HG03460 (cell line): ENCODE measurements at regions not wholly inside any gene's neighbourhood (a gene's known extent, or its start where the extent isn't known, plus 50 kb on each side); places are given as distances from the start of the nearest gene placed in this dataset.

ENCODE experiments used
- ATAC-seq: cut with Tn5 transposase; IDR thresholded peaks from one replicate; pipeline ENCODE4 v1.9.1; 2021; ENCODE audit not compliant: unreplicated experiment

- no peak for ATAC-seq
These were observed 351.1 kb downstream of the BUD13 start for GRCh38 chr11:116421529-116422185.

- ATAC-seq: no peak
These were observed 351.8 kb downstream of the BUD13 start for GRCh38 chr11:116420770-116421528.

DNA sequence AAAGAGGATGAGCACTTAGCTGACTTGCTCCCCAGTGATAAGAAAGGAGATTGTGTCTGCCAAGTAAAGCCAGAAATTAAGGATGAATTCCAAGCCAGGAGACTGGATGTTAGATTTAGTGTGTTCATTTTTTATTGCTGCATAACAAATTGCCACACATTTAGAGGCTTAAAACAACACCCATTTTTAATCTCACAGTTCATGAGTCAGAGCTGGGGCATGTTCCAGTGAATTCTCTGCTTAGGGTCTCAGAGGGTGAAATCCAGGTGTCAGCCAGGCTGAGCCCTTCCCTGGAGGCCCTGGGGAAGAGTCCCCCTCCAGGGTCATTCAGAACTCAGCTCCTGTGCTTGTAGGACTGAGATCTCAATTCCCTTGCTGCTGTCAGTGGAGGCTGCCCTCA lies 352.8 kb downstream of the BUD13 start:
- ATAC-seq: no peak

GRCh38 chr11:116418388-116419041 lies 354.3 kb downstream of the BUD13 start:
- no peak for ATAC-seq

DNA sequence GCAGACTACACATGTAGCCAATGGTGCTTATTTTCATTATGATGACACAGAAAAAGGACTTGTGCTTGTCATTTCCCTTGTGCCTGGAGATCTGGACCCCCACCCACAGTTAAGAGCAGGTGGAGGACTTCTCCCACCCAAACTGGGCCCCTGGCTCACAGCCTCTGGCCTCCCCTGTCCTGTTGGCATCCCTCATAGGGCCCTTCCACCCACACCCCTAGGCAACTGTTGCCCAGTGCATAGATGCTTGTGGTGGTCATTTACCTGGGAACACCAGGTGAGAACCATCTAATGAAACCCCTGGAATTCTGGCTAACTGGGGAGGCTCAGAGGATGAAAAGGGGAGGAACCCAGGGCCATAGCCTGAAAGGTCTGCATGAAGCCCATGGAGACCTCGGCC lies 355.9 kb downstream of the BUD13 start:
- no peak for ATAC-seq

- no peak for ATAC-seq
These were observed 357.7 kb downstream of the BUD13 start for GRCh38 chr11:116415095-116415494.

DNA sequence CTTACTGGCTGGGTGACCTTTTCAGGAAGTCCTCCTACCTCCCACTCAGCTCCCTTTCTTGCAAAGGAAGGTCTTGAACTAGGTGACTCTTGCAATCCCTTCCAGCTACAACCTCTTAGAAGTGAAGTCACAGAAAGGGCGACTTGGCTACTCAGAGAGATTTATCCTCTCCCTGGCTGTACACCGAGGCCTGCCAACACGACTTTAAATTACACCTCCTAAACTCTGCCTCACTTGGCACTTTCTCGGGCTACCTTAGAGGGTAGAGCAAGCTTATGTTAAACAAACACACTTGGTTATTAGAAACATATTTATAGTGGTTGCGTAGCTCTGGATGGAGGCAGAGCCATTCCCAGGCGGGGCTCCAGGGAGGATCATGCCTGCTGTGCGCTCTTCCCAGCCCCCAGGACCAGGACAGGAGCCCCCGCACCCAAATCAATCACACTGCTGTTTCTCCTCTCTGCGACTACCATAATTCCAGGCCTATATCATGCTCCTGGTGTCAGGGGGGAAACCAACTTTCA lies 358.4 kb downstream of the BUD13 start:
- ATAC-seq: no peak

GRCh38 chr11:116413301-116414242 lies 359.2 kb downstream of the BUD13 start:
- ATAC-seq: no peak

- ATAC-seq: no peak
These were observed 360.5 kb downstream of the BUD13 start for GRCh38 chr11:116412118-116412889.

- ATAC-seq: no peak
These were observed 363.5 kb downstream of the BUD13 start for GRCh38 chr11:116409238-116409637.

DNA sequence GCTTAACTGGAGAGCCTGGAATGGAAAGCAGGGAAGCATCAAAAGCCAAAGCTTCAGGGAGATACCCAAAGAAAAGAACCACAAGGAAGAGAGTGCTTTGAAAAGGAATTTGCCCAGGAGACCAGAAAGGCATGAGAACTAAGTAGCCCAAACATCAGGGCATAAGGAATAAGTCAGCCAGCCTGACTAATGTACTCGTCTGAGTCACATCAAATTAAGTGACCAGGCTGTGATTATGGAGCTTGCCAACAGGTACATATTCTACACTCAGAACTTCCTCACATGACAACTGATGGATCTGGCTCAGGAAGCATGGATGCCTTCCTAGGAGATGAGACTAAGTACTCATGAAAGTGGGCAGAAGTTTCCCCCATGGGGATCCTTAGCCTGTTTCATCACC lies 366.7 kb downstream of the BUD13 start:
- no peak for ATAC-seq

GRCh38 chr11:116404462-116404798 lies 368.4 kb downstream of the BUD13 start:
- ATAC-seq: no peak

GRCh38 chr11:116403794-116404461 lies 368.9 kb downstream of the BUD13 start:
- ATAC-seq: no peak

GRCh38 chr11:116400081-116400480 lies 372.7 kb downstream of the BUD13 start:
- ATAC-seq: no peak

DNA sequence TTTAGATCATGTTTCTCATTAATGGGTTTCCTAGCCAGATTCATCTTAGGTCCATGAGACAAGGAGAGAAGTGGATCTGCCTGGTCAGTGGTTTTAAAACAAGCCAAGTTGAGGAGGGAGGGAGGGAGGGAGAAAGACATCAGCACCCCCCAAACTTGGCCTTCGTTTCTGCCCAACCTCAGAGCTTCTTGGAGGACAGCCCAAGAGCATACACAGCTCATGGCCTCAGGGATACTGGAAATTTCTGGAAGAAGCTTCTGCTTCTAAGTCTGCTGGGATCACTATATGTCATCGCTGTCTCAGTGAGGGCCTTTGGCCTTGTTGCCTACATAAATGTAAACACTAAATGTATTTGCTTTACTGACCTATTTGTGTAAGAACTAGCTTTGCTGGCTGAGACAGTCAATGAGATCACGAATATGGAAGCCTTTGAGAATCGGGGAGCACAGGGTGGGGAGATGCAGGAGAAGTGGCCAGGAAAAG lies 375.1 kb downstream of the BUD13 start:
- ATAC-seq: no peak

- no peak for ATAC-seq
These were observed 376.5 kb downstream of the BUD13 start for GRCh38 chr11:116396331-116396730.

GRCh38 chr11:116394022-116394421 lies 378.8 kb downstream of the BUD13 start:
- no peak for ATAC-seq

DNA sequence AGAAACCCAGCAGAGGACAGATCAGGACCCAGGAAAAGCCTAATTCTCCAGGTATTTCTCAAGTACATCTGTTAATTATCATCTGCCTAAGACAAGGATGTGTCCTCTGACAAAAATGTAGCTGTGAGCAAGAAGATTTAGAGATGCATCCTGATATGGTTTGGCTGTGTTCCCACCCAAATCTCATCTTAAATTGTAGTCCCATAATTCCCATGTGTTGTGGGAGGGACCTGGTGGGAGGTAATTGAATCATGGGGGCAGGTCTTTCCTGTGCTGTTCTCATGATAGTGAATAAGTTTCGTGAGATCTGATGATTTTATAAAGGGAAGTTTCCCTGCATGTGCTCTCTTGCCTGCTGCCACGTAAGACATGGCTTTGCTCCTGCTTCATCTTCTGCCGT lies 381.8 kb downstream of the BUD13 start:
- ATAC-seq: no peak

DNA sequence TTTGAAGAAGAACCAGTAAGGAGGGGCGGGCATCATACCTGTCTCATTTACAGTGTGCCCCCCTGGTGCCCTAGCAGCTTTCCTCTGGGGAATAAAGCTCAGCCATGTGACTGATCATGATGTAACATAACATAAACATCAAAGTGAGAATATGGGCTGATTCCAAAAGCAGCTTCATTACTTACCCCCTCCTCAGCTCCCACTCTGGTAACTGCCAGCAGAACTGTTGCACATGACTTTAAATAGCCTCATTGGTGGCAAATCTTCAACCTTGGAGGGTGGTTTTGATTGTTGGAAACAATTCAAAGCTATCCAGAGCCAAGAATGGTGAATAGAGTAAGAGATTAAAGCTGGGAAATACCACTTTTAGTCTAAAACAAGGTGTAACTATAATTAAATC lies 384.6 kb downstream of the BUD13 start:
- ATAC-seq: no peak
